ENCODE measurements at regions not wholly inside any gene's neighbourhood (a gene's known extent, or its start where the extent isn't known, plus 50 kb on each side); places are given as distances from the start of the nearest gene placed in this dataset.

DNA sequence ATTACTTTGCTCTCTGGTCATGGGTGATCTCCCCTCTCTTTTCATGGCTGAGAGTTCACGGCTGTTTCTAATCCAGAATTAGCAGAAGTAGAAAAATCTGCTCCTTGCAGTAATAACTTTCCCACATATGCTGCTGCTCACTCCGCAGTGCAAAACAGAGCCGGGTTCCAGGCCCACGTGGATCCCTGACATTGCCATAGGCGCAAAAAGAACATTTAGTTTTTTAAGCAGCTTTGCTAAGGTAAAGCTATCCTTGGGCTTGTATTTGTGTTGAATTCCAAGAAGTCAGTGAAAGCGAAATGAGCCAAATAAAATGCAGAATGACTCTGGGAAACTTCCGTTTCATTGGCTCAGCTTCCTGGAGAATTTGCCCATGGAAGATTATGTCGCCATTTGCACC is 633.7 kb upstream of the SUCLG2 start:
- no peaks in the 10 kb centered on the region for H3K9me1 ChIP-seq (replicated peaks; ENCODE audit: control insufficient read depth, extremely low read depth, insufficient read depth, low read length)
- no TSS peak for BruUV-seq (replicated peaks)
- intact Hi-C loops (cut with micrococcal nuclease) (no loop called here), dilution Hi-C loops (cut with MboI; ENCODE audit: extremely low pct_ligation_motif_present, low sequenced_read_pairs) (no loop called here)
- FAIRE-seq = no peak
- H4K20me1 ChIP-seq (replicated peaks; ENCODE audit: control insufficient read depth, extremely low read depth, insufficient read depth, low read length) = no peaks in the 10 kb centered on the region
- H3K27ac ChIP-seq (ENCODE audit: insufficient read depth, low read depth, low read length) = no peak overlapping the region
- no peaks in the 10 kb centered on the region for H3K27me3 ChIP-seq (ENCODE audit: control insufficient read depth in 2 of 2, insufficient read depth in 2 of 2, low read length in 2 of 2)
- ChIA-PET CTCF (no interaction called here), POLR2A (no interaction called here)
- no peak overlapping the region for H3K4me2 ChIP-seq (ENCODE audit: insufficient read depth, low read length)
- no peak overlapping the region for H3K4me3 ChIP-seq (replicated peaks in 1 of 3; ENCODE audit: insufficient read depth in 1 of 3, low read depth in 1 of 3, low read length in 3 of 3)
- no peak overlapping the region for H3K9ac ChIP-seq (replicated peaks; ENCODE audit: extremely low read depth, insufficient read depth, low read length)
- no peaks in the 10 kb centered on the region for H3K4me1 ChIP-seq (ENCODE audit: control insufficient read depth, extremely low read depth, insufficient read depth, low read length)
- no peaks in the 10 kb centered on the region for H3K9me3 ChIP-seq (replicated peaks; ENCODE audit: control insufficient read depth, insufficient read depth, low read length)
- H3K79me2 ChIP-seq (ENCODE audit: control insufficient read depth, insufficient read depth, low read length) = no peaks in the 10 kb centered on the region
- H2AFZ ChIP-seq (ENCODE audit: low read depth, low read length) = no peak overlapping the region
- H3K36me3 ChIP-seq (ENCODE audit: control insufficient read depth in 2 of 2, extremely low read depth in 1 of 2, insufficient read depth in 2 of 2, low read length in 2 of 2) = no peaks in the 10 kb centered on the region
- no peak for DNase-seq (ENCODE audit: low read depth, low spot score)
- TF ChIP-seq, protein P1, sequence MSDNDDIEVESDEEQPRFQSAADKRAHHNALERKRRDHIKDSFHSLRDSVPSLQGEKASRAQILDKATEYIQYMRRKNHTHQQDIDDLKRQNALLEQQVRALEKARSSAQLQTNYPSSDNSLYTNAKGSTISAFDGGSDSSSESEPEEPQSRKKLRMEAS (IDR thresholded peaks at IDR 0.05; ENCODE audit: insufficient read depth, insufficient read length) = no peak
- TF ChIP-seq POLR2AphosphoS5 (IDR thresholded peaks at IDR 0.05; ENCODE audit: insufficient read depth, low read depth, low read length) (no peak), MYC (IDR thresholded peaks at IDR 0.05; ENCODE audit: low read depth, low read length) (no peak), POLR2A (IDR thresholded peaks at IDR 0.05; ENCODE audit: low read depth, low read length) (no peak), FOS (IDR thresholded peaks at IDR 0.05; ENCODE audit: borderline replicate concordance, insufficient read depth, low read length) (no peak), EZH2 (IDR thresholded peaks at IDR 0.05; ENCODE audit: borderline replicate concordance, low read depth, low read length, severe bottlenecking) (no peak), JUN (IDR thresholded peaks at IDR 0.05; ENCODE audit: borderline replicate concordance, insufficient read depth, insufficient read length, low read depth) (no peak), GATA2 (IDR thresholded peaks at IDR 0.05; ENCODE audit: insufficient read depth, insufficient read length, low read depth, low read length) (no peak)
- TF ChIP-seq, protein P2, sequence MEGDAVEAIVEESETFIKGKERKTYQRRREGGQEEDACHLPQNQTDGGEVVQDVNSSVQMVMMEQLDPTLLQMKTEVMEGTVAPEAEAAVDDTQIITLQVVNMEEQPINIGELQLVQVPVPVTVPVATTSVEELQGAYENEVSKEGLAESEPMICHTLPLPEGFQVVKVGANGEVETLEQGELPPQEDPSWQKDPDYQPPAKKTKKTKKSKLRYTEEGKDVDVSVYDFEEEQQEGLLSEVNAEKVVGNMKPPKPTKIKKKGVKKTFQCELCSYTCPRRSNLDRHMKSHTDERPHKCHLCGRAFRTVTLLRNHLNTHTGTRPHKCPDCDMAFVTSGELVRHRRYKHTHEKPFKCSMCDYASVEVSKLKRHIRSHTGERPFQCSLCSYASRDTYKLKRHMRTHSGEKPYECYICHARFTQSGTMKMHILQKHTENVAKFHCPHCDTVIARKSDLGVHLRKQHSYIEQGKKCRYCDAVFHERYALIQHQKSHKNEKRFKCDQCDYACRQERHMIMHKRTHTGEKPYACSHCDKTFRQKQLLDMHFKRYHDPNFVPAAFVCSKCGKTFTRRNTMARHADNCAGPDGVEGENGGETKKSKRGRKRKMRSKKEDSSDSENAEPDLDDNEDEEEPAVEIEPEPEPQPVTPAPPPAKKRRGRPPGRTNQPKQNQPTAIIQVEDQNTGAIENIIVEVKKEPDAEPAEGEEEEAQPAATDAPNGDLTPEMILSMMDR (IDR thresholded peaks at IDR 0.05; ENCODE audit: extremely low read depth in 1 of 2, insufficient read depth in 1 of 2, low read depth in 1 of 2, low read length in 2 of 2) = no peak

Data from endothelial cell of umbilical vein (primary cell).